K562 (cell line): ENCODE measurements at regions not wholly inside any gene's neighbourhood (a gene's known extent, or its start where the extent isn't known, plus 50 kb on each side); places are given as distances from the start of the nearest gene placed in this dataset.
A peak's percentile ranks its signal among the peaks of the same experiment; 100 is the strongest.

Experiments used
- ATAC-seq: fragments of 200-7000 bp; cut with Tn5 transposase; 3 replicates; pipeline ENCODE4 v1.9.1; 2020; ENCODE audit warnings: moderate library complexity
- BruUV-seq: library from RNA; stranded (reverse); fragments of 400-500 nt; replicated peaks from 2 replicates; lab custom pipeline; 2021; lab: Mats Ljungman, UMichigan
- CTCF ChIA-PET: fragments of 300-600 bp; formaldehyde crosslinking; extraction: SDS; loops from one replicate; lab custom pipeline; 2021; ENCODE audit warnings: low intra/inter-chr PET ratio; lab: Yijun Ruan, JAX
- POLR2A ChIA-PET: fragments of 300-600, 350-650 bp; sonication (Branson Sonifier 250); formaldehyde crosslinking; extraction: SDS; loops from one replicate; lab custom pipeline; 2021; ENCODE audit warnings: antibody characterized with exemption, inconsistent platforms; lab: Yijun Ruan, JAX
- DNase-seq, 4 experiments: peaks; one replicate each; pipeline versions ENCODE4 v3.0.0 to v3.0.0-alpha.2; 2011 to 2018; ENCODE audit warnings: low spot score in 3 of 4, mixed read lengths in 3 of 4; ENCODE audit errors: extremely low read depth in 1 of 4
- FAIRE-seq: peaks from 2 replicates; lab custom pipeline; 2011; peaks lifted over from hg19 to GRCh38; lab: Jason Lieb, UNC
- H2AFZ ChIP-seq: 2 replicates; pipeline ENCODE4 v1.6.0; 2011; ENCODE audit warnings: low read depth, low read length, control low read depth, inconsistent platforms
- H3K27ac ChIP-seq: fragments of 200-600 bp; 3 replicates; pipeline ENCODE4 v1.8.0; 2011; ENCODE audit warnings: low read depth, mild to moderate bottlenecking, control low read depth, inconsistent platforms, low read length, moderate library complexity, mixed read lengths; ENCODE audit errors: extremely low read depth
- H3K27me3 ChIP-seq, 2 experiments: fragments of 300-600 bp in 1 of 2; 2 replicates in 1 of 2; 3 replicates in 1 of 2; pipeline versions ENCODE4 v1.6.0 to v1.8.0; 2011; ENCODE audit warnings: inconsistent platforms in 2 of 2, low read length in 2 of 2, mild to moderate bottlenecking in 1 of 2, mixed read lengths in 1 of 2, moderate library complexity in 1 of 2; ENCODE audit not compliant: control insufficient read depth in 2 of 2, insufficient read depth in 2 of 2
- H3K36me3 ChIP-seq: fragments of 300-600 bp; 3 replicates; pipeline ENCODE4 v1.8.0; 2011; ENCODE audit warnings: mild to moderate bottlenecking, low read length, inconsistent platforms; ENCODE audit not compliant: control insufficient read depth, insufficient read depth
- H3K4me1 ChIP-seq, 2 experiments: fragments of 200-600 bp in 1 of 2; replicated peaks in 1 of 2; 2 replicates in 1 of 2; 3 replicates in 1 of 2; pipeline versions ENCODE4 v1.5.1 to v1.8.0; 2011; ENCODE audit warnings: inconsistent platforms in 2 of 2, low read length in 2 of 2, mild to moderate bottlenecking in 1 of 2, mixed read lengths in 1 of 2, moderate library complexity in 1 of 2; ENCODE audit not compliant: control insufficient read depth in 2 of 2, insufficient read depth in 2 of 2
- H3K4me2 ChIP-seq: 2 replicates; pipeline ENCODE4 v1.6.1; 2011; ENCODE audit warnings: low read length, control low read depth, inconsistent platforms, mixed read lengths; ENCODE audit not compliant: insufficient read depth
- H3K4me3 ChIP-seq: fragments of 200-600 bp; sonication (generic), shearing (Covaris generic); 2 replicates; pipeline ENCODE4 v1.5.1; 2016; ENCODE audit warnings: control low read depth, inconsistent platforms
- H3K79me2 ChIP-seq: fragments of 200-600 bp; 3 replicates; pipeline ENCODE4 v1.8.0; 2011; ENCODE audit warnings: low read length, inconsistent platforms; ENCODE audit not compliant: control insufficient read depth, insufficient read depth
- H3K9ac ChIP-seq, 2 experiments: 2 replicates each; pipeline versions ENCODE4 v1.6.0 to v1.6.1; 2011; ENCODE audit warnings: low read depth in 2 of 2, low read length in 2 of 2, control low read depth in 1 of 2, inconsistent platforms in 1 of 2, mild to moderate bottlenecking in 1 of 2, mixed read lengths in 1 of 2; ENCODE audit not compliant: insufficient read depth in 1 of 2
- H3K9me1 ChIP-seq: one replicate; pipeline ENCODE4 v1.6.0; 2011; ENCODE audit warnings: inconsistent platforms, mild to moderate bottlenecking, low read length, moderate library complexity; ENCODE audit not compliant: control insufficient read depth, insufficient read depth
- H3K9me3 ChIP-seq: replicated peaks from 2 replicates; pipeline ENCODE4 v1.5.1; 2011; ENCODE audit warnings: low read depth, low read length, inconsistent platforms; ENCODE audit not compliant: control insufficient read depth, insufficient read depth
- H4K20me1 ChIP-seq: replicated peaks from 2 replicates; pipeline ENCODE4 v1.6.1; 2011; ENCODE audit warnings: low read length, inconsistent platforms, mixed read lengths; ENCODE audit not compliant: control insufficient read depth, insufficient read depth
- CHD1 ChIP-seq: fragments of 200-600 bp; sonication (generic); IDR thresholded peaks from one replicate; pipeline ENCODE4 v1.6.1; 2012; ENCODE audit warnings: mild to moderate bottlenecking, moderate library complexity, low read length, inconsistent platforms
- CREB3L1 ChIP-seq: fragments of 450-650 bp; IDR thresholded peaks from 2 replicates; pipeline ENCODE4 v1.6.1; 2014; ENCODE audit warnings: low read depth, mild to moderate bottlenecking, moderate library complexity, borderline replicate concordance
- HIVEP1 ChIP-seq: fragments of 250-450 bp; sonication (Bioruptor Pico); IDR thresholded peaks from 2 replicates; pipeline ENCODE4 v1.4.0; 2020; ENCODE audit warnings: mild to moderate bottlenecking
- MAFG ChIP-seq: fragments of 450-650 bp; conservative IDR thresholded peaks from 2 replicates; pipeline ENCODE4 v1.6.1; 2016; ENCODE audit warnings: missing genetic modification characterization, missing compliant biosample characterization
- MIER1 ChIP-seq: fragments of 450-650 bp; IDR thresholded peaks from 2 replicates; pipeline ENCODE4 v1.6.1; 2016; ENCODE audit warnings: antibody characterized with exemption, mild to moderate bottlenecking, low read depth
- SOX6 ChIP-seq: fragments of 450-650 bp; IDR thresholded peaks from 2 replicates; pipeline ENCODE4 v1.6.1; 2014; ENCODE audit warnings: mild to moderate bottlenecking
- SRSF9 ChIP-seq: fragments of 200-400 bp; formaldehyde crosslinking; IDR thresholded peaks from 2 replicates; pipeline ENCODE4 v1.6.1; 2017; ENCODE audit warnings: low read depth, low read length, borderline replicate concordance
- ZFP36 ChIP-seq: fragments of 150-350 bp; IDR thresholded peaks from 2 replicates; pipeline ENCODE4 v1.6.1; 2018; ENCODE audit warnings: low read length, low read depth; ENCODE audit not compliant: partially characterized antibody
- ZNF444 ChIP-seq: fragments of 250-450 bp; sonication (Bioruptor Pico); IDR thresholded peaks from 2 replicates; pipeline ENCODE4 v1.4.0; 2020; ENCODE audit warnings: mild to moderate bottlenecking, moderate library complexity
- ZNF57 ChIP-seq: fragments of 450-650 bp; formaldehyde crosslinking; IDR thresholded peaks from 2 replicates; pipeline ENCODE4 v1.4.0; 2020; ENCODE audit warnings: mild to moderate bottlenecking, moderate library complexity
- WGBS: fragments of 100-300 bp; shearing (Covaris generic); methylation state at CpG from one replicate; pipeline ENCODE4 v1.1.6; 2016; ENCODE audit warnings: low coverage, mixed read lengths; ENCODE audit not compliant: insufficient coverage; ENCODE audit errors: missing lambda C conversion rate; 5-methylcytosine and 5-hydroxymethylcytosine counted together
- in situ Hi-C: fragments of 300-500 bp; cut with MboI; formaldehyde crosslinking; loops from 4 replicates; pipeline ENCODE4 v1.15.0; 2018; ENCODE audit warnings: inconsistent platforms, mixed read lengths
- intact Hi-C: fragments of 100-400 bp; cut with micrococcal nuclease; formaldehyde crosslinking; loops from 2 replicates; pipeline ENCODE4 v1.14.2; 2022
- TF ChIP-seq, protein P1 (sequence below): fragments of 450-650 bp; IDR thresholded peaks from 2 replicates; pipeline ENCODE4 v1.6.1; 2016; ENCODE audit warnings: missing biosample characterization, missing genetic modification characterization

DNA sequence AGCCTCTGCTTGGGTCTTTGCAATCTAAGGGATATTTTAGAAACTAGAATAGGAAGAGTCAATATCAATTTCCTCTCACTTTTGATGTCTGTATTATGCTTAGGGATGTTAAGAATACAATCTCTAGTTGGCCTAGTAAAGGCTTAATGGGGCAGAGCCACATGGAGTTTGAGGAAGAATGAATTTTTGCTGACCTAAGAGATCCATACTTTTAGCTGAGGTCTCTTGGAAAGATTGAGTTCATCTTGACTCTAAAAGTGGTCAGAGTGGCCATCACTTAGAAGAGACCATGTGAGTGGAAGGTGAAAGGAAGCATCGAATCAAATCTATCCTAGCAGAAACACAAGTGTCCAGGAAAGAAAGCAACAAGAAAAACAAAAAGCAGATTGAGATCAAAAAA, 92.2 kb upstream of the SLC28A3 start:
- intact Hi-C loops (no loop called here), in situ Hi-C loops (no loop called here)
- CTCF ChIA-PET = interaction anchor here (0.5 kb wide), 1 partner anchor 112 kb away, joined by 4 read pairs; no protein-coding TSS in a partner anchor
- Histone ChIP-seq H3K9ac (no peak overlapping the region), H3K4me1 (no peaks in the 10 kb centered on the region), H2AFZ (no peak overlapping the region), H3K9me1 (no peaks in the 10 kb centered on the region), H3K4me2 (no peak overlapping the region), H3K79me2 (no peaks in the 10 kb centered on the region), H3K36me3 (no peaks in the 10 kb centered on the region), H3K9me3 (no peaks in the 10 kb centered on the region), H3K27ac (no peak overlapping the region), H3K4me3 (no peak overlapping the region), H3K27me3 (no peaks in the 10 kb centered on the region), H4K20me1 (no peaks in the 10 kb centered on the region)
- TF ChIP-seq SRSF9 (no peak), ZFP36 (no peak), SOX6 (no peak)
- TF ChIP-seq, protein P1, sequence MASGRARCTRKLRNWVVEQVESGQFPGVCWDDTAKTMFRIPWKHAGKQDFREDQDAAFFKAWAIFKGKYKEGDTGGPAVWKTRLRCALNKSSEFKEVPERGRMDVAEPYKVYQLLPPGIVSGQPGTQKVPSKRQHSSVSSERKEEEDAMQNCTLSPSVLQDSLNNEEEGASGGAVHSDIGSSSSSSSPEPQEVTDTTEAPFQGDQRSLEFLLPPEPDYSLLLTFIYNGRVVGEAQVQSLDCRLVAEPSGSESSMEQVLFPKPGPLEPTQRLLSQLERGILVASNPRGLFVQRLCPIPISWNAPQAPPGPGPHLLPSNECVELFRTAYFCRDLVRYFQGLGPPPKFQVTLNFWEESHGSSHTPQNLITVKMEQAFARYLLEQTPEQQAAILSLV (tag) = no peak
- BruUV-seq = no TSS peak
- FAIRE-seq (no peak), DNase-seq (no peak), ATAC-seq (no peak)
- POLR2A ChIA-PET = no interaction called here
- 0% methylated on average over 1 of the region's 1 CpG for WGBS

DNA sequence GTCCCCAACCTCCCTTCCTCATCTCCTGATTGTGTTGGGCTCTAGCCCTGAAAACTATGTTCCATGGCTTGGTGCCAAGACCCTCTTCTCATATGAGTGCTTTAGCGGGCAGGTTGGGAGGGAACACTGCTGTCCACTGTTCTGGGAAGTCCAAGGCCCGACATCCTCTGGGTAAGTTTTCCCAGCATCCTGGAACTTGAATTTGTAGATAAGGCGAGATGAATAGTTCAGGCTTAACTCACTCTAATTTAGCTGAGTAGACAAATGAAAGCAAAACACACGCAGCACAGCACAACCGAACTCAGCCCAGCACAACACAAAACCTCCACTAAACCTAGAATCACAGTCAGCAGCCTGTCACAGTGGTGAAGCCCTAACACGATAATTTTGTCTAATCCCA, 95.3 kb upstream of the SLC28A3 start:
- H2AFZ ChIP-seq = no peak overlapping the region
- no peak overlapping the region for H3K4me3 ChIP-seq
- no peaks in the 10 kb centered on the region; a peak in 1 of 5 replicates for H3K4me1 ChIP-seq
- 0% methylated on average over 6 of the region's 6 CpGs for WGBS
- CTCF ChIA-PET = no interaction called here
- POLR2A ChIA-PET = no interaction called here
- no peaks in the 10 kb centered on the region for H4K20me1 ChIP-seq
- in situ Hi-C loops = no loop called here
- no peak for FAIRE-seq
- no peaks in the 10 kb centered on the region for H3K27me3 ChIP-seq
- no peak for DNase-seq
- no TSS peak for BruUV-seq
- no peak for ATAC-seq
- H3K9ac ChIP-seq = no peak overlapping the region
- H3K27ac ChIP-seq = no peak overlapping the region
- H3K36me3 ChIP-seq = no peaks in the 10 kb centered on the region
- intact Hi-C loops = no loop called here
- H3K9me3 ChIP-seq = no peaks in the 10 kb centered on the region
- H3K4me2 ChIP-seq = no peak overlapping the region
- no peaks in the 10 kb centered on the region for H3K9me1 ChIP-seq
- no peaks in the 10 kb centered on the region for H3K79me2 ChIP-seq
- TF ChIP-seq MIER1 (no peak), MAFG (peak; percentile 53), CHD1 (no peak), ZNF57 (CRISPR knock-in tag) (no peak), CREB3L1 (no peak), HIVEP1 (CRISPR knock-in tag) (no peak), ZNF444 (CRISPR knock-in tag) (no peak)
